ENCODE measurements at regions not wholly inside any gene's neighbourhood (a gene's known extent, or its start where the extent isn't known, plus 50 kb on each side); places are given as distances from the start of the nearest gene placed in this dataset.
"Not testable (repeated sequence)": the region's sequence is repeated elsewhere in the genome, so short reads cannot be mapped to it uniquely, and the experiment has no call there.

DNA sequence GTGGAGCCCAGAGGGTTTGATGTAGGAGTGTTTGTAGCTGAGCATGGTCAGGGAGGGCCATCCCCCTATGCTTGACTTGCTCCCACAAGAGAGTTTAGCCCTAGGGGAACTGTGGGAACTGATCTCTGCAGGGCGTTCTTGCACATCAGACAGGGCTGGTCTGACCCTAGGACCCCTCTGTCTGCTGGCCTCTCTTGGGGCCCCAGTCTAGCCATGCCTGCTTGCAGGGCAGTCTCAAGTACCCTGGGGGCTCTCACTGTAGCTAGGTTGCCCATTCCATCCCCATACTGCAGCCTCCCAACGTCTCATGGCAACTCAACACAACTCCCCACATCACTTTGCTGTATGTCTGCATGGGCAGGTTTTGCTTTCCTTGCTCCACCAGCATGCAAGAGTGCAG, 1250.7 kb upstream of the B3GALT2 start:
- no peak for DNase-seq (ENCODE audit: low read depth in 2 of 2)

DNA sequence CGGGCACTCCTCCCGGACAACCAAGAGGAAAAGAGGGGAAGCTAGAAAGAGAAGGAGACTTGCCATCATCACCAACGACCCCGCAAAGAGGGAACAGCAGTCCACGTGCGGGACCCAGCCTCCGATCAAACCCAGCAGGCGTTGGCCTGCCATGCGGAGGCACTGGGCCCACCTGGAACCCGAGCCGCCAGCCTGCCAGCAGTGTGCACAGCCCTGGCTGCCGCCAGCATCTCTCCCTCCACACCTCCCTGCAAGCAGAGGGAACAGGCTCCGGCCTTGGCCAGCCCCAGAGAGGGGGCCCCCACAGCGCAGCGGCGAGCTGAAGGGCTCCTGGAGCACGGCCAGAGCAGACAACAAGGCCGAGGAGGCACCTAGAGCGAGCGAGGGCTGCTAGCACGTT, 1244.7 kb upstream of the B3GALT2 start:
- DNase-seq (ENCODE audit: low read depth in 2 of 2), result no peak

DNA sequence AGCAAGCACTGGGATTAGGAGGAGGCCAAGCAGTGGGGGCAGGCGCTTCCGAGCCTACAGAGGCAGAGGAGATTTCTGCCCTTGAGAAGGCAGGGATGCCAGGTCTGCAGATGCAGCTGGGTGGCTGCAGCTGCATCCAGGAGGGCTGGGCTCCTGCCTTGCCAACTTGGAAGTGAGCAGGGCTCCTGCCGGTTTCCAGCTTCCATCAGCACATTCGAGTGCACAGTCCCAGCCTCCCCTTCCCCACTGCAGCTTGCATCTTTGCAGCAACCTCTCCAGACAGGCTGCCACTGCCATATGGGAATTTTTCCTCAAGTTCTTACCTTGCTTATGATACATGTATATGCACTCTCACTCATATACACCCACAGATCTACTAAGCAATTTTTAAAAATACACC, 1234.3 kb upstream of the B3GALT2 start:
- no peak for DNase-seq (ENCODE audit: low read depth in 2 of 2)

DNA sequence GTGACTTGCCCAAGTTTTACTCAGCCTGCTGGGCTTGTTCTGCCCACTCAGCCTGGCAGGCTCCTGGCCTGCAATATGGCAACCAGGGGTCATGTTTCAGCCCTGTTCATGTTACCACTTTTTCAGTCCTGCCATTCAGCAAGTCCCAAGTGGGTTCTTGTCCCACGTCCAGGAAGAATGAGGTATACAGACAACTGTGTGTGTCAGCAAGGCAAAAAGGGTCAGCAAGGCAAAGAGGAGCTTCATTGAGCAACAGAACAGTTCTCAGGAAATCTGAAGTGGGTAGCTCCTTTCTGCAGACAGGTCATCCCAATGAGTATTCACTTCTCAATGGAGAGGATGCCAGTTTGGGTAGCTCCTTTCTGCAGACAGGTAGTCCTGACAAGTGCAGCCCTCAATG, 1233.3 kb upstream of the B3GALT2 start:
- DNase-seq (ENCODE audit: low read depth in 2 of 2), result no peak

DNA sequence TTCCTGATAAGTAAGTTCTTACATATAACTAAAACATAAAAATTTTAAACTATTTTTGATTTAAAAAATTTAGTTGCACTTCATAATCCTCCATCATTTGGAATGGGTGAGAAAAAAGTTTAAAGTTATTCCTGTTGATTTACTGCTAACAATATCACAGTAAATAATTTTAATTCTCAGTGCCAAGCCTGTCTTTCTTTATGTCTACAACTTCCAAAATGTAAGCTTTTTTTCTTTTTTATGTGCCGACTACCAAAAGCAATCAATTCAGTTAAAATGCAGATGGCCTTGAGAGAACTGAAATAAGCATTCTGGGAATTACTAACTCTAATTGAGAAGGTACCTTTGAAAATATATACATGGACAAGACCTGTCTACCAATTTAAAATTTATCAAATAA, 1224.3 kb upstream of the B3GALT2 start:
- DNase-seq (ENCODE audit: low read depth in 2 of 2), result no peak

DNA sequence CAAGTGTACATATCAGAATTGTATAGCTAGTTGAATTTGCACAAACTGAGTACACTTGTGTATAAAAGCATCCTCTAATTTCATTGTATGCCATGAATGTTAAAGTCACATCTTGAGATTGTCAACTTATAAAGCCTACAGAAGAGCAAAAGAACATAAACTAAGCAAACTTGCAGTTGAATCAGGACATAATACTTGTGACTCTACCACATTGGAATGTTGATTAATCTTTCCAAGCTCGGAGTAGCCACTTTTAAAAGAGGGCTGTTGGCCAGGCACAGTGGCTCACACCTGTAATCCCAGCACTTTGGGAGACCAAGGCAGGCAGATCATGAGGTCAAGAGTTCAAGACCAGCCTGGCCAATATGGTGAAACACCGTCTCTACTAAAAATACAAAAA, 1220.8 kb upstream of the B3GALT2 start:
- not testable (repeated sequence) for DNase-seq (ENCODE audit: low read depth in 2 of 2)

DNA sequence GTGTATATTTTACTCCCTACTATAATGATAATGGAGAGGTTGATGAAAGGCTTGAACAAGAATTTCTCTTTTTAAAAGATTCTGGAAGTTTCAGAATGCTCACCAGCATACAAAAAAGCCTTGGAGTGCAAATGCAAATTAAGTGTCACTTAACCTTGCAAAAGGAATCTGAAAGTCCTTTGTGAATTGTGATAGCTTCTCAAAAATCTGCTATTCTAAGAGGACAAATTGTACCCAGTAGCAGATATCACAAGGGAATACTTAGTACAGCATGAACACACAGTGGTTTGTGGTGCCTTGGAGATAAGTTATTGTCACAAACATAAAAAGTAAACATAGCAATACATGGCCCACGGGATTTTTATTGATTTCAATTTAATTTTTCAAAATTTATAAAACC, 1208.3 kb upstream of the B3GALT2 start:
- no peak for DNase-seq (ENCODE audit: low read depth in 2 of 2)

DNA sequence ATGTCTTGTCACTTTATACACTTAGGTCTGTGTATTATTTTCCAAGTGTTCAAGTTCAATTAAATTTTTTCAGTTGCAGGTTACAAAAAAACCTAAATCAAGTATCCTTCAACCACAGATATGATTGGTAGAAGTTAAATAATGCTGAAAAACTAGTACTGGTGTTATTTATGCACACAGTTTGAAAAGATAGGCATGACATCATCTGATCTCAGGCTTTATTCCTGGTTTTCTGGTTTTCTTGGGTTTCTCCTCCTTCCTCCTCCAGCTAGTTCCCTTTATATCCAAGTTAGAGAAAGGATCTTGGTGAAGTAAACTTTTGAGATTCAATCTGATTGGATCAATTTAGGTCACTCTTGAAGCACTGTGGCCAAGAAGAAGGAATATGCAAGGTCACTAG, 1201.1 kb upstream of the B3GALT2 start:
- no peak for DNase-seq (ENCODE audit: low read depth in 2 of 2)

DNA sequence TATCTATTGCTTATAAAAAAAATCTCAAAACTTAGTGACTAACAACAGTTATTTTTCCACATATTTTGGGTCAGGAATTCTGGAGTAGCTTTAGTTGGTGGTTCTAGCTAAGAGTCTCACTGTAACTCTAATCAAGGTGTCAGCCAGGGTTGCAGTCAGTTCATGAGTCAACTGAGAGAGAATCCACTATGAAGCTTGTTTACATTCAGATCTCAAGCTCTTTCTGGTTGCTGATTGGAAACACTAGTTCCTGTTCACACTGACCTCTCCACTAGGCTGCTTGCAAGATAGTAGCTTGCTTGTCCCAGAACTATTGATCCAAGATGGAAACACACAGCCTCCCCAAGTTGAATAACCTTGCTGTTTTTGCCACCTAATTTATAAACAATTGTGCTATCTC, 1192.1 kb upstream of the B3GALT2 start:
- no peak for DNase-seq (ENCODE audit: low read depth in 2 of 2)

DNA sequence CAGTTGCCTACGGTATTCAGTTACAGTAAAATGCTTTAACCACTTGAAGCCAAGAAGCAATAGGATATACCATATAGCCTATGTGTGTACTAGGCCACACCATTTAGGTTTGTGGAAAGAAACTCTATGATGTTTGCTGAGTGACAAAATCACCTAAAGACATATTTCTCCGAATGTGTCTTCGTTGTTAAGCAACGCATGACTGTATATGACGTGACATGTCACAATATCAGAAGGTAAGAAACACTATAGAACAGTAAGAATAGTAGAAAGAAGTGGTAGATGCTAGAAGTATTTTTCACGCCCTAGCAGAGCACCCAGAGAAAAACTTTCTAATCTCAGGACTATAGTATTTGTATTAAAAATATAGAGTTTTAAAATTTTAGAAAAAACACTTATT, 1188.2 kb upstream of the B3GALT2 start:
- no peak for DNase-seq (ENCODE audit: low read depth in 2 of 2)

DNA sequence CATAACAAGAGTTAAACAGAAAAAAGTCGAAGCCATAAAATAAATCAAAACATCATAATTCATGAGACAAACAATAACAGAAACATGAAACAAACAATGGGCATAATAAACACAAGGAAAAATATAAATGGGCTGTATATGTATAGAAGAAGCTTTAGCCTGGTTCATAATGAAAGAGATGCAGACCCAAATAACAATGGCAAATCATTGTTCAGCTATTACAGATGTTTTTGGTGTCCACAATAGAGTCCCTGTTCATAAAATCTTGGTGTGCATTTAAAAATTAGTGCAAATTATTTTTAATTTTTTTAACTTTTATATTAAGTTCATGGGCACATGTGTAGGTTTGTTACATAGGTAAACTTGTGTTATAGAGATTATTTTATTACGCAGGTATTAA, 1185.9 kb upstream of the B3GALT2 start:
- DNase-seq (ENCODE audit: low read depth in 2 of 2), result no peak

DNA sequence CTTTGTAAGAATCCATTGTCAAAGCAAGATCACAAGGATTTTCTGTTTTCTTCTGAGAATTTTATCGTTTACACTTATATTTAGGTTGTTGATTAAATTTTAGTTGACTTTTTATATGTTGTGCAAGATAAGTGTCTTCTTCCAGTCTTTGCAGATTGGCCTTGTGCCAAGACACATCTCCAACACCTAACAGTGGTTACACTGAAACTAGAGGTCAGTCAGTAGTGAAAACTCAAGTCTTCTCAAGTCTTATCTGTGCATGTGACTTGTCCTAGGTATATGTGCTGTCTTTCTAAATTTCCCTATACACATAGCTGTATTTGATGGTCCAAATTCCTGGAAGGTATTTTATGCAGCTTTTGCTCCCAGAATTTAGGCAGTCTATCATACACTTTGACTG, 1183.2 kb upstream of the B3GALT2 start:
- no peak for DNase-seq (ENCODE audit: low read depth in 2 of 2)

DNA sequence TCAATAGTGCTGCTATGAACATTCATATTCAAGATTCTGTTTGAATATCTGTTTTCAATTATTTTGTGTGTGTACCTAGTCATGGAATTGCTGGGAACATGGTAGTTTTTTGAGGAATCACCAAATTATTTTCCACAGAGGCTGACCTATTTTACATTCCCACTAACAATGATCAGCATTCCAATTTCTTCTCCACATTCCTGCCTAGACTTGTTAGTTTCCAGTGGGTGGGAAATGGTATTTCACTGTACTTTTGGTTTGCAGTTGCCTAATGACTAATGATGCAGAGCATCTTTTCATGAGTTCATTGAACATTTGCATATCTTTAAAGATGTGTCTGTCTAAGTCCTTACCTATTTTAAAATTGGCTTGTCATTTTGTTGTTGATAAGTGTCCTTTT, 1182.6 kb upstream of the B3GALT2 start:
- DNase-seq (ENCODE audit: low read depth in 2 of 2), result no peak

DNA sequence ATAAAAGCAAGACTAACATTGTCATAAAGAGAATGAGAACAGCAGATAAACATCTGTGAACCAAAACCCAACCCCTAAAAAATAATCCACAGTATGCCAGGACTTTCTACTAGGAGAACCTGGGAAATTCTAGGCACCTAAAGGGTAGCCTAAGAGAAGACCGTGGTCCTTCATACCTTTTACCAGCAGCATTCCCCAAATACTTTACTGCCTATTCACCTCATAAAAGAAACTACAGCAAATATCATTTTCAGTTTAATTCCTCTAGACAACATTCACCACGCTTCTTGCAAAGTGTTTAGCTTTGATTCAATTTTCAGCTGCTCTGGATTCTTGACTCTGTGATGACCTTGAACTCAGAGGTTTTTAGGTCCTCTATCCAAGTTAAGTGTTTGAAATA, 1180.7 kb upstream of the B3GALT2 start:
- DNase-seq (ENCODE audit: low read depth in 2 of 2), result no peak

DNA sequence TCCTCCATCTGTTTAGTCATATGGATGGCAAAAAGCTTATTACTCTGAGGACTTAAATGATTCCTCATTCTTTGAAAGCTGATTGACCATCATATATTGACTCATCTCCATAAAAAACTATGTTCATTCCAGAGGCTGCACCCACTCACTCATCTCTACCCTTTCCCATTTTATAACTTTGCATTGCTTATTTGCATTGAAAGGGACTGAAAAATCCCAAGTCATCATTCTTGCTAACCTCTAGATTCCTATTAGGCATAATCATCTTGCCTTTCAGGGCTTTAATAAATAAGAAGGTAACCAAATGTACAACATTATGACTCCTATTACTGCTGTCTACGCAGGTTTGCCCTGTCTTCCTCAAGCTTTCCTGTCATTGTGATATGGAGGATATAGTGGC, 1180.3 kb upstream of the B3GALT2 start:
- DNase-seq (ENCODE audit: low read depth in 2 of 2), result no peak

DNA sequence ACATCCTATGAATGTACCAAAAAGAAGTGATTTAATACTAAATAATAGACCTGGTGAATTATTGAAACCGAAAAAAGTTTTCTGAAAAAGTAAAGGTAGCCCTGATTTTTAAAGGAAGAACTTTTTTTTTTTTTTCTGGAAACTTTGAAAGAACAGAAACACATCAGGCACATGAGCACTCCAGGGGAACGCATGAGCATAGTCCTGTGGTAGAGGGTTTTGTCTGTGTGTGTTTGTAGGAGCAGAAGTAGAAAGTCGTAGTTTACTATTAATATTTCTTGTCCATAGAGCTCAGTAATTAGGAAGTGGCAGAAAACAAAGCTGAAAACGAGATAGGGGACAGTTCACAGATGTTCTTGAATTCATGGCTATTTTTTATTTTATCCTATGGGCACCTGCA, 1175.9 kb upstream of the B3GALT2 start:
- no peak for DNase-seq (ENCODE audit: low read depth in 2 of 2)

DNA sequence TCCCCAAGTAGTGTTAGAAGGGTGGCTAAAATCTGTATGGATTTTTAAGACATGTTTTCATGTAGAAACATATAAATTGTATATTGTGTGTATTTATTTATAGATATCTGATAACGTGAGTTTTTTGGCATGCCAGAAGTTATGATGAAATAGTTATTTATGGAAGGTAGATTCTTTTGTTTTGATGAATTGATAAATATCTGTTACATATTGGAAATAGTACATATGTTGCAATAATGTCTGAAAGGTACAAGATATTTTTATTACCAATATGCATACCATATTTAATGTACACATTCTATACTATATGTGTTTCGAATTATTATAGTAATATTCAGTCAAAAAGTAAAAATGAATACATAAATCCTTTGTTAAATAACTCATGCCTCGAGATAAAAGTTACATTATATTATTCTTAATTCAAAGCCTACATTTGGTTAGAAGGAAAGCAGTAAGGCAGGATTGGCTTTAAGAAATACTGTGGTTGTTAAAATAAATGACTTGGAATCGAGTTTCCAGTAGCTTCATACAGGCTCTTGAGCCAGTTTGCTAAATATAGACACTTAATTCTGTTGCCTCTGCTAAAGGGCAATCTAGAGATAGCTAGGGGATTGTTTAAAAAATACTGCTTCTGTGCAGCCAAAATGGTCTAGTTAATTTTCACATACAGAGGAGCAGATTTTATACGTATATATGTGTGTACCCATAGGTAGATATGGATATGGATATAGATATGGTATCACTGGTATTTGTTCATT, 1175.1 kb upstream of the B3GALT2 start:
- DNase-seq (ENCODE audit: low read depth in 2 of 2), result no peak

DNA sequence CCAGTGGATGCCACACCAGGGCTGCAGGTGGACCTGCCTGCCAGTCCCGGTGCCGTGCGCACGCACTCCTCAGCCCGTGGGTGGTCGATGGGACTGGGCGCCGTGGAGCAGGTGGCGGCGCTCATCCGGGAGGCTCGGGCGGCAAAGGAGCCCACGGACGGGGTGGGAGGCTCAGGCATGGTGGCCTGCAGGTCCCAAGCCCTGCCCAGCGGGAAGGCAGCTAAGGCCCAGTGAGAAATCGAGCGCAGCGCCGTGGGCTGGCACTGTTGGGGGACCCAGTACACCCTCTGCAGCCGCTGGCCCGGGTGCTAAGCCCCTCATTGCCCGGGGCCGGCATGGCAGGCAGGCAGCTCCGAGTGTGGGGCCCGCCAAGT, 1171.8 kb upstream of the B3GALT2 start:
- no peak for DNase-seq (ENCODE audit: low read depth in 2 of 2)

DNA sequence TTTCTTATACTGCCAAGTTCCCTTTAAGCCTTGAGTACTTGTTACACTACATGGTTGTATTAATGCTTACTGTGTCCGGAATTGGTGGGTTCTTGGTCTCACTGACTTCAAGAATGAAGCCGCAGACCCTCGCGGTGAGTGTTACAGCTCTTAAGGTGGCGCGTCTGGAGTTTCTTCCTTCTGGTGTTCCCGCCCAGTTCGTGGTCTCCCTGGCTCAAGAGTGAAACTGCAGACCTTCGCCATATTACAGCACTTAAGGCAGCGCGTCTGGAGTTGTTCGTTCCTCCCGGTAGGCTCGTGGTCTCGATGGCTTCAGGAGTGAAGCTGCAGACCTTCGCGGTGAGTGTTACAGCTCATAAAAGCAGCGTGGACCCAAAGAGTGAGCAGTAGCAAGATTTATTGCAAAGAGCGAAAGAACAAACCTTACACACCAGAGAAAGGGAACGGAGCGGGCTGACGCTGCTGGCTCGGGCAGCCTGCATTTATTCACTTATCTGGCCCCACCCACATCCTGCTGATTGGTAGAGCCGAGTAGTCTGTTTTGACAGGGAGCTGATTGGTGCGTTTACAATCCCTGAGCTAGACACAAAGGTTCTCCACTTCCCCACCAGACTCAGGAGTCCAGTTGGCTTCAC, 1171.3 kb upstream of the B3GALT2 start:
- not testable (repeated sequence) for DNase-seq (ENCODE audit: low read depth in 2 of 2)

DNA sequence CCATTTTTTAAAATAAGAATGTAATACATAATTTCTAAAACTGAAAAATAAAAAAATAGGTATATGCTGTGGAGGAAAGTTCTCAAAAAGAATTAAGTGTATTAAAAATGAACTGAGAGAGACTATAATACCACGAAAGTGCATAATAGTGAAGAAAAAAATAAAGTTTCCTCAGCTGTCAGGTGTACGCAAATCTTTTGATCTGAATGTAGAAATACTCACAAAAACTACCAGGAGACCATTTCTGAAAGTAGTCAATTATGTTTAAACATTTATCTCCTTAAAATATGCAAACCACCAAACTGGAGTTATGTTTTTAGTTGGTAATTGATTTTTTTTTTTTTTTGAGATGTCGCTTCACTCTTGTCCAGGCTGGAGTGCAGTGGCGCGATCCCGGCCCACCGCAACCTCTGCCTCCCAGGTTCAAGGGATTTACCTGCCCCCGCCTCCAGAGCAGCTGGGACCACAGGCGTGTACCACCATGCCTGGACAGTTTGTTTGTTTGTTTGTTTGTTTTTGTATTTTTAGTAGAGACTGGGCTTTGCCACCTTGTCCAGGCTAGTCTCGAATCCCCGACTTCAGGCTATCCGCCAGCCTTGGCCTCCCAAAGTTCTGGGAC, 1169.2 kb upstream of the B3GALT2 start:
- no peak for DNase-seq (ENCODE audit: low read depth in 2 of 2)

DNA sequence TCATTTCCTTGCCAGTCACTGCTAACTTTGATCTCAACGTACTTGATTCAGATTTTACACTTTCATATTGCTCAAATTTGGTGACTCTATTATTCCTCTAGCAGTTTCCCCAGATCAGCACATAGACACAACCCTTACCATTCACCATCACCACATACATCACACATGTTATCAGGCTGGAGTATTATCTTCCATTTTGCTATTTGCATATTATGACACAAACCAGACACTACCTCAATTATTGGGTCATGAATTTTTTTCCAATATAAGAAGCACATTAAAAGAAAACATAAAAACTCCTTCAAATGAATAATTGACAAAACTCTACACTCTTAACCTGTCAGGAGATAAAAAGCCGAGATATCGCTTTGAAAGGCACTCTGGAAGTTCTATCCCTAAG, 1166.7 kb upstream of the B3GALT2 start:
- DNase-seq (ENCODE audit: low read depth in 2 of 2), result no peak

DNA sequence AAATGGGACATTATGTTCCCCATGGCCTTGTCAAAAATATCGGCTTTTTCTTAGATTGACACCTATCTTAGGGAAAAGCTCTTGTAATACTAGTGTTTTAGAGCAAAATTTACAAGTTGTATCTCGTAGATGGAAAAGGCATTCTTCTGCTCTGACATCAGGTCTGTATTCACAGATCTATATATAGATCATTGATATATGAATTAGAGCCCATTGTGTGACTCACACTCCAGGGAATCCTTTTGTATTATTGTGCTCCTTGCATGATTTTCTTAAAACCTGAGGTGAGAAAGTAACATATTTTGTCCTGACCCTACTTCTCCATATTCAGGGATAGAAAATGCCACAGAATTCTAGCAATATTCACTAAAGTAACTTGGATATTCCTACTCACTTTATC, 1160.8 kb upstream of the B3GALT2 start:
- no peak for DNase-seq (ENCODE audit: low read depth in 2 of 2)

DNA sequence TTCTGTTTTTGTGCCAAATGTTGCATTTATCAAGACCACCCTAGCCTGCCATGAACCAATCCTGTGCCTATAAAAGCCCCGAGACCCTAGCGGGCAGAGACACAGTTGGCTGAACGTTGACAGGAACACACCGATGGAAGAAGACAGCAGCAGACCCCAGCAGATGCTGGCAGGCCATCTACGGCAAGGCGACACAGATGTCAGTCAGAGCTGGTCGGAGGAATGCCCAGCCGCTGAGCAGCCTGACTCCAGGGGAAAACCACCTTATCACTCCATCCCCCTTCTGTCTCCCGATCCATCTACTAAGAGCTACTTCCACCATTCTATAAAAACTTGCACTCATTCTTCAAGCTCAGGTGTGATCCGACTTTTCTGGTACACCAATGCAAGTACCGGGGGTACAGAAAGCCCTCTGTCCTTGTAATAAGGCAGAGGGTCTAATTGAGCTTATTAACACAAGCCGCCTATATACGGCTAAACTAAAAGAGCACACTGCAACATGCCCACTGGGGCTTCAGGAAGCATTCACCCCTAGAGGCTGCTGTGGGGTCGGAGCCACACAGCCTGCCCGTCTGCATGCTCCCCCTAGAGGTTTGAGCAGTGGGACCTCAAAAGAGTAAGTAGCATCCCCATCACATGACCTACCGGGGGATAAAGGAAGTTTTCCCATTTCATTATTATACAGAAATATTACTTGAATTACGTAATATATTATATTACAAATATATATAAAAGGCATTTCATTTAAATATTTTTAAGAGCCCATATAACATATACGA, 1156.3 kb upstream of the B3GALT2 start:
- no peak for DNase-seq (ENCODE audit: low read depth in 2 of 2)

Data from stimulated activated CD4-positive, alpha-beta T cell treated with anti-CD3 and anti-CD28 coated beads, Interleukin-15, amount 100 ng/mL, for 48 hours (primary cell).